Ovary (tissue), 3 donors: ENCODE measurements at regions not wholly inside any gene's neighbourhood (a gene's known extent, or its start where the extent isn't known, plus 50 kb on each side); places are given as distances from the start of the nearest gene placed in this dataset.

Experiments used
- CTCF ChIP-seq, 3 donors: fragments of 450-650 bp in 2 of 3; fragments of 200-600 bp in 1 of 3; IDR thresholded peaks; one replicate each; pipeline versions ENCODE4 v1.5.1 to v1.8.0; 2016 to 2022; ENCODE audit warnings: antibody characterized with exemption in 3 of 3, mild to moderate bottlenecking in 1 of 3
- EP300 ChIP-seq: sonication (generic); formaldehyde crosslinking; IDR thresholded peaks from one replicate; pipeline ENCODE4 v1.6.1; 2017; ENCODE audit warnings: antibody characterized with exemption
- POLR2A ChIP-seq: fragments of 450-650 bp; IDR thresholded peaks from one replicate; pipeline ENCODE4 v1.6.1; 2017; ENCODE audit warnings: antibody characterized with exemption, mild to moderate bottlenecking, moderate library complexity
- donor health status: DM: no; HTN: no; CAD: no.

DNA sequence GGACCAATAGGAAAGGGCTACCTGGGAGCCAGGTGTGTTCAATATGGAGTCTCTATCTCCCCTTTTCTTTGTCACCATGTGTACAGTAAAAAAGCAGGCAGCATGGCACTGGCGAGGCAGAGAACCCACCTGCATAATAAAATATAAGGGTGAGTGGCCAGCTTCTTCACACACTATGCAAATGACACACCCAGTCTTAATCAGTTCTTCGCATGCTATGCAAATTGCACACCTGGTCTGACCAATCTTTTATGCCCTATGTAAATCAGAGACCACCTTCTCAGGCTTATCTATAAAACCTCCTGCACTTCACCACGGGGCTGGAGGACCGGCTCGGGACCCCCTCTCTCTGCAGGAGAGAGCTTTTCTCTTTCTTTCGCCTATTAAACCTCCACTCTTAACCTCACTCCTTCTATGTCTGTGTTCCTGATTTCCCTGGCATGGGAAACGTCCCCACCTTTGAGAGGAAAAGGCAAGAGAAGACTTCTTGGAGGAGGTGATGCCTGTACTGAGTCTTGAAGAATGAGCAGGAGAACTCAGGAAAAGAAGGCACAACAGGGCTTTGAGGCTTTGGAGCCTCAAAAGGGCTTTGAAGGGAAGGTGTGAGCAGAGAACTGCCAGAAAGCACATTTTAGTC, 502.1 kb downstream of the GRIN2A start:
- no peak for TF ChIP-seq CTCF (IDR thresholded peaks at IDR 0.05)
- no peak for TF ChIP-seq POLR2A
- no peak for TF ChIP-seq EP300
